Calu3 (cell line): ENCODE measurements at regions not wholly inside any gene's neighbourhood (a gene's known extent, or its start where the extent isn't known, plus 50 kb on each side); places are given as distances from the start of the nearest gene placed in this dataset.

Experiments
- BruUV-seq: library from RNA; stranded (reverse); fragments of 400-500 nt; replicated peaks from 2 replicates; lab custom pipeline; 2021; lab: Mats Ljungman, UMichigan
- CTCF ChIA-PET: fragments of 300-600 bp; sonication (Branson Sonifier 250); formaldehyde crosslinking; loops from one replicate; lab custom pipeline; 2022; ENCODE audit warnings: antibody characterized with exemption; lab: Charles Lee
- DNase-seq: peaks from one replicate; pipeline ENCODE4 v3.0.0; 2022
- H3K27ac Mint-ChIP-seq: one replicate; pipeline ENCODE4 v1.8.0; 2022; ENCODE audit warnings: mixed read lengths; ENCODE audit not compliant: unreplicated experiment
- H3K27me3 Mint-ChIP-seq: one replicate; pipeline ENCODE4 v1.8.0; 2022; ENCODE audit warnings: mixed read lengths; ENCODE audit not compliant: unreplicated experiment
- H3K36me3 Mint-ChIP-seq: one replicate; pipeline ENCODE4 v1.8.0; 2022; ENCODE audit warnings: mild to moderate bottlenecking, moderate library complexity, mixed read lengths; ENCODE audit not compliant: insufficient read depth, unreplicated experiment
- H3K4me1 Mint-ChIP-seq: one replicate; pipeline ENCODE4 v1.8.0; 2022; ENCODE audit warnings: mild to moderate bottlenecking, low read depth, mixed read lengths; ENCODE audit not compliant: unreplicated experiment
- H3K4me3 Mint-ChIP-seq: one replicate; pipeline ENCODE4 v1.8.0; 2022; ENCODE audit warnings: mild to moderate bottlenecking, low read depth, moderate library complexity, mixed read lengths; ENCODE audit not compliant: unreplicated experiment
- H3K9me3 Mint-ChIP-seq: one replicate; pipeline ENCODE4 v1.8.0; 2022; ENCODE audit warnings: low read depth, mixed read lengths; ENCODE audit not compliant: unreplicated experiment
- CTCF ChIP-seq: fragments of 200-600 bp; IDR thresholded peaks from one replicate; pipeline ENCODE4 v1.8.0; 2022; ENCODE audit warnings: antibody characterized with exemption; ENCODE audit not compliant: unreplicated experiment
- intact Hi-C: fragments of 100-400 bp; cut with micrococcal nuclease; formaldehyde crosslinking; loops from one replicate; pipeline ENCODE4 v1.10.0; 2022; ENCODE audit not compliant: unreplicated experiment

- no peak for TF ChIP-seq CTCF
- Mint-ChIP-seq H3K27me3 (no peaks in the 10 kb centered on the region), H3K36me3 (no peaks in the 10 kb centered on the region), H3K9me3 (no peaks in the 10 kb centered on the region), H3K4me3 (no peak overlapping the region), H3K4me1 (peaks cover 5% of the 10 kb centered on the region), H3K27ac (no peak overlapping the region)
- intact Hi-C loops: no loop called here
- BruUV-seq: no TSS peak
- CTCF ChIA-PET: no interaction called here
- no peak for DNase-seq
Observed at GRCh38 chr3:106920609-106921008, 456.6 kb upstream of the CCDC54 start.

- no peak for TF ChIP-seq CTCF
- intact Hi-C loops: no loop called here
- Mint-ChIP-seq H3K27me3 (no peaks in the 10 kb centered on the region), H3K9me3 (no peaks in the 10 kb centered on the region), H3K4me3 (no peak overlapping the region), H3K4me1 (no peaks in the 10 kb centered on the region), H3K27ac (no peak overlapping the region), H3K36me3 (no peaks in the 10 kb centered on the region)
- CTCF ChIA-PET: no interaction called here
- no peak for DNase-seq
- BruUV-seq: no TSS peak
Observed at GRCh38 chr3:106929081-106929480, 448.2 kb upstream of the CCDC54 start.

- intact Hi-C loops: no loop called here
- Mint-ChIP-seq H3K4me1 (no peaks in the 10 kb centered on the region), H3K27me3 (no peaks in the 10 kb centered on the region), H3K4me3 (no peak overlapping the region), H3K9me3 (no peaks in the 10 kb centered on the region), H3K27ac (no peak overlapping the region), H3K36me3 (no peaks in the 10 kb centered on the region)
- BruUV-seq: no TSS peak
- no peak for TF ChIP-seq CTCF
- CTCF ChIA-PET: no interaction called here
- no peak for DNase-seq
Observed at GRCh38 chr3:106930086-106930485, 447.2 kb upstream of the CCDC54 start.

- H3K9me3 Mint-ChIP-seq: no peaks in the 10 kb centered on the region
- intact Hi-C loops: no loop called here
- no peak for TF ChIP-seq CTCF
- no peaks in the 10 kb centered on the region for H3K36me3 Mint-ChIP-seq
- H3K4me1 Mint-ChIP-seq: no peaks in the 10 kb centered on the region
- no peaks in the 10 kb centered on the region for H3K27me3 Mint-ChIP-seq
- DNase-seq: no peak
- no peak overlapping the region for H3K27ac Mint-ChIP-seq
- BruUV-seq: no TSS peak
- no peak overlapping the region for H3K4me3 Mint-ChIP-seq
- CTCF ChIA-PET: no interaction called here
Observed at GRCh38 chr3:106931904-106932303, 445.3 kb upstream of the CCDC54 start.
